H9 (cell line): ENCODE measurements at regions not wholly inside any gene's neighbourhood (a gene's known extent, or its start where the extent isn't known, plus 50 kb on each side); places are given as distances from the start of the nearest gene placed in this dataset.
A peak's percentile ranks its signal among the peaks of the same experiment; 100 is the strongest.

Experiments used
- DNase-seq: peaks from one replicate; pipeline ENCODE4 v3.0.0-alpha.2; 2017
- H2AFZ ChIP-seq: one replicate; pipeline ENCODE4 v1.6.1; 2013; ENCODE audit warnings: mild to moderate bottlenecking, low read length, control low read depth, moderate library complexity
- H2AK5ac ChIP-seq: 2 replicates; pipeline ENCODE4 v1.6.1; 2013; ENCODE audit warnings: low read length, control low read depth, mixed read lengths; ENCODE audit not compliant: insufficient read length
- H2BK120ac ChIP-seq: one replicate; pipeline ENCODE4 v1.6.1; 2013; ENCODE audit warnings: low read depth, mild to moderate bottlenecking, low read length, control low read depth, inconsistent platforms; ENCODE audit not compliant: poor library complexity, severe bottlenecking
- H2BK12ac ChIP-seq: 2 replicates; pipeline ENCODE4 v1.6.1; 2013; ENCODE audit warnings: low read length, control low read depth, mixed read lengths, low read depth; ENCODE audit not compliant: insufficient read length
- H2BK15ac ChIP-seq: 2 replicates; pipeline ENCODE4 v1.6.1; 2013; ENCODE audit warnings: low read depth, low read length, control low read depth
- H2BK20ac ChIP-seq: one replicate; pipeline ENCODE4 v1.6.1; 2013; ENCODE audit warnings: low read depth, mild to moderate bottlenecking, low read length, control low read depth, inconsistent platforms; ENCODE audit not compliant: poor library complexity, severe bottlenecking
- H2BK5ac ChIP-seq: 2 replicates; pipeline ENCODE4 v1.6.1; 2013; ENCODE audit warnings: low read length, control low read depth, mixed read lengths; ENCODE audit not compliant: insufficient read length
- H3K14ac ChIP-seq: 2 replicates; pipeline ENCODE4 v1.6.1; 2013; ENCODE audit warnings: low read length, control low read depth; ENCODE audit not compliant: insufficient read depth
- H3K18ac ChIP-seq: 2 replicates; pipeline ENCODE4 v1.6.1; 2013; ENCODE audit warnings: low read depth, mild to moderate bottlenecking, mixed read lengths, low read length, control low read depth; ENCODE audit not compliant: insufficient read length
- H3K23ac ChIP-seq: 2 replicates; pipeline ENCODE4 v1.6.1; 2013; ENCODE audit warnings: low read length, control low read depth, mixed read lengths, low read depth; ENCODE audit not compliant: insufficient read length
- H3K23me2 ChIP-seq: 2 replicates; pipeline ENCODE4 v1.6.1; 2013; ENCODE audit warnings: low read depth, mild to moderate bottlenecking, mixed read lengths, low read length, control low read depth; ENCODE audit not compliant: insufficient read length, poor library complexity, severe bottlenecking
- H3K27ac ChIP-seq: 2 replicates; pipeline ENCODE4 v1.5.1; 2013; ENCODE audit warnings: low read length, control low read depth, mixed read lengths, low read depth; ENCODE audit not compliant: insufficient read length
- H3K27me3 ChIP-seq: 2 replicates; pipeline ENCODE4 v1.6.1; 2013; ENCODE audit warnings: low read length, control low read depth, inconsistent platforms; ENCODE audit not compliant: insufficient read depth
- H3K4ac ChIP-seq: 2 replicates; pipeline ENCODE4 v1.6.1; 2013; ENCODE audit warnings: low read depth, mild to moderate bottlenecking, control low read depth, inconsistent platforms, low read length, moderate library complexity
- H3K4me1 ChIP-seq: 2 replicates; pipeline ENCODE4 v1.6.1; 2013; ENCODE audit warnings: low read length, control low read depth, inconsistent platforms; ENCODE audit not compliant: insufficient read depth
- H3K4me2 ChIP-seq: 2 replicates; pipeline ENCODE4 v1.6.1; 2013; ENCODE audit warnings: low read length, control low read depth, mixed read lengths; ENCODE audit not compliant: insufficient read length, insufficient read depth
- H3K56ac ChIP-seq: 2 replicates; pipeline ENCODE4 v1.6.1; 2013; ENCODE audit warnings: low read depth, mild to moderate bottlenecking, mixed read lengths, low read length, control low read depth; ENCODE audit not compliant: insufficient read length
- H3K79me1 ChIP-seq: 2 replicates; pipeline ENCODE4 v1.6.1; 2013; ENCODE audit warnings: low read depth, mild to moderate bottlenecking, moderate library complexity, low read length, control low read depth, inconsistent platforms; ENCODE audit not compliant: insufficient read depth, poor library complexity, severe bottlenecking
- H3K79me2 ChIP-seq: 2 replicates; pipeline ENCODE4 v1.6.1; 2013; ENCODE audit warnings: low read length, control low read depth, inconsistent platforms; ENCODE audit not compliant: insufficient read depth
- H3K9ac ChIP-seq: 2 replicates; pipeline ENCODE4 v1.6.1; 2013; ENCODE audit warnings: low read length, control low read depth, mixed read lengths; ENCODE audit not compliant: insufficient read length; ENCODE audit errors: extremely low read depth
- H3K9me3 ChIP-seq: one replicate; pipeline ENCODE4 v1.6.1; 2013; ENCODE audit warnings: low read depth, low read length, inconsistent platforms; ENCODE audit not compliant: control insufficient read depth
- H3T11ph ChIP-seq: one replicate; pipeline ENCODE4 v1.6.1; 2013; ENCODE audit warnings: mild to moderate bottlenecking, low read length, control low read depth, inconsistent platforms
- H4K20me1 ChIP-seq: one replicate; pipeline ENCODE4 v1.6.1; 2013; ENCODE audit not compliant: control insufficient read depth, insufficient read length, insufficient read depth
- H4K5ac ChIP-seq: 2 replicates; pipeline ENCODE4 v1.6.1; 2013; ENCODE audit warnings: low read depth, mild to moderate bottlenecking, mixed read lengths, low read length, control low read depth; ENCODE audit not compliant: insufficient read length
- H4K8ac ChIP-seq: replicated peaks from 2 replicates; pipeline ENCODE4 v1.6.1; 2013; ENCODE audit warnings: low read length, control low read depth, mixed read lengths, low read depth; ENCODE audit not compliant: insufficient read length
- H4K91ac ChIP-seq: 2 replicates; pipeline ENCODE4 v1.6.1; 2013; ENCODE audit warnings: low read depth, mild to moderate bottlenecking, moderate library complexity, mixed read lengths, low read length, control low read depth; ENCODE audit not compliant: insufficient read length
- H3K27ac Mint-ChIP-seq, 3 experiments: 2 replicates in 2 of 3; 3 replicates in 1 of 3; pipeline ENCODE4 v1.8.0; 2020 to 2021; ENCODE audit warnings: mixed read lengths in 3 of 3, mild to moderate bottlenecking in 1 of 3, moderate library complexity in 1 of 3
- H3K27me3 Mint-ChIP-seq: 2 replicates; pipeline ENCODE4 v1.8.0; 2021; ENCODE audit warnings: low read depth, mild to moderate bottlenecking, moderate library complexity, mixed read lengths
- H3K36me3 Mint-ChIP-seq, 3 experiments: 2 replicates in 2 of 3; 3 replicates in 1 of 3; pipeline ENCODE4 v1.8.0; 2020 to 2021; ENCODE audit warnings: low read depth in 3 of 3, mixed read lengths in 3 of 3; ENCODE audit not compliant: insufficient read depth in 1 of 3
- H3K4me1 Mint-ChIP-seq, 2 experiments: 2 replicates each; pipeline ENCODE4 v1.8.0; 2020; ENCODE audit warnings: mixed read lengths in 2 of 2
- H3K4me3 Mint-ChIP-seq, 2 experiments: 2 replicates in 1 of 2; 3 replicates in 1 of 2; pipeline ENCODE4 v1.8.0; 2020 to 2021; ENCODE audit warnings: mild to moderate bottlenecking in 2 of 2, mixed read lengths in 2 of 2, moderate library complexity in 1 of 2
- H3K9me3 Mint-ChIP-seq, 2 experiments: 2 replicates in 1 of 2; 3 replicates in 1 of 2; pipeline ENCODE4 v1.8.0; 2020; ENCODE audit warnings: mild to moderate bottlenecking in 2 of 2, mixed read lengths in 2 of 2, moderate library complexity in 1 of 2
- CTCF ChIP-seq: fragments of 200-600 bp; sonication (generic); conservative IDR thresholded peaks from 3 replicates; pipeline ENCODE4 v1.8.0; 2021; ENCODE audit warnings: antibody characterized with exemption, mild to moderate bottlenecking
- WGBS: extraction: QIAGEN DNeasy Blood & Tissue Kit; methylation state at CpG from one replicate; pipeline ENCODE4 v1.1.7; 2013; ENCODE audit warnings: missing lambda C conversion rate, low lambda C conversion rate, mixed read lengths; ENCODE audit not compliant: insufficient read length; ENCODE audit errors: extremely low coverage; 5-methylcytosine and 5-hydroxymethylcytosine counted together

- H3K4me3 Mint-ChIP-seq = no peak overlapping the region
- no CpG with 5 or more reads among the region's 4 CpGs for WGBS
- Histone ChIP-seq H4K91ac (no peak overlapping the region), H2BK5ac (no peak overlapping the region), H3K4me1 (no peaks in the 10 kb centered on the region), H3K4me2 (no peak overlapping the region), H3T11ph (no peak overlapping the region), H2BK120ac (no peak overlapping the region), H3K79me1 (no peaks in the 10 kb centered on the region), H2BK12ac (no peak overlapping the region), H3K18ac (no peak overlapping the region), H4K20me1 (no peaks in the 10 kb centered on the region), H3K4ac (no peak overlapping the region), H2BK20ac (no peak overlapping the region), H3K9ac (no peak overlapping the region), H2BK15ac (no peak overlapping the region), H3K14ac (no peak overlapping the region), H4K5ac (no peak overlapping the region), H3K9me3 (no peaks in the 10 kb centered on the region), H4K8ac (no peak overlapping the region), H2AK5ac (no peak overlapping the region), H3K56ac (no peak overlapping the region), H2AFZ (no peak overlapping the region), H3K27ac (no peak overlapping the region), H3K23ac (no peak overlapping the region), H3K23me2 (no peaks in the 10 kb centered on the region), H3K27me3 (no peaks in the 10 kb centered on the region), H3K79me2 (no peaks in the 10 kb centered on the region)
- H3K27ac Mint-ChIP-seq = peak overlapping the region in 1 of 3 experiments; percentile 8; a peak in 1 of 7 replicates
- no peak for DNase-seq
- no peaks in the 10 kb centered on the region for H3K36me3 Mint-ChIP-seq
- H3K9me3 Mint-ChIP-seq = no peaks in the 10 kb centered on the region; a peak in 1 of 5 replicates
- H3K4me1 Mint-ChIP-seq = no peaks in the 10 kb centered on the region
- H3K27me3 Mint-ChIP-seq = no peaks in the 10 kb centered on the region
- no peak for TF ChIP-seq CTCF
These were observed 425.9 kb upstream of the TGFBR2 start for GRCh38 chr3:30180310-30181177.
